GM21619 (cell line): ENCODE measurements at regions not wholly inside any gene's neighbourhood (a gene's known extent, or its start where the extent isn't known, plus 50 kb on each side); places are given as distances from the start of the nearest gene placed in this dataset.

ENCODE experiments used
- ATAC-seq: cut with Tn5 transposase; IDR thresholded peaks from one replicate; pipeline ENCODE4 v1.9.1; 2021; ENCODE audit not compliant: unreplicated experiment

- ATAC-seq: no peak
These were observed 242.0 kb downstream of the HS3ST3A1 start for GRCh38 chr17:13359774-13360173.

DNA sequence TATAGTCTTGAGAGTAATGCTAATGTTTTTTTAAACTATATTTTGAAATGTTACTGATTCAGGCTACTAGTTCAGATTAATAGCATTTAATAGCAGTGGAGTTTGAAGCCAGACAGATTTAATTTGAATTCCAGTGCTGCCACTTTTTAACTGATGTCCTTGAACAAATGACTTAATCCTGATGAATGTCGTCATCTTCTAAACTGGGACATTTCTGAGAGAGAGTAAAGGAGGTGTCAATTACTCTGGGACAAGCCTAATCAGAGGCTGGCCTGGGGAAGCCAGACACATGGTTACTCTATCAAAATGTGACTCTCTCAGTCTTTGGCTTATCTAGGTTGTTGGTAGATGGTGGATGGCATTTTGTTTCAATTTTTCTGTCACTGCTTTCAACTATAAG, 246.7 kb downstream of the HS3ST3A1 start:
- ATAC-seq: no peak

GRCh38 chr17:13353590-13353989, 248.1 kb downstream of the HS3ST3A1 start:
- no peak for ATAC-seq

DNA sequence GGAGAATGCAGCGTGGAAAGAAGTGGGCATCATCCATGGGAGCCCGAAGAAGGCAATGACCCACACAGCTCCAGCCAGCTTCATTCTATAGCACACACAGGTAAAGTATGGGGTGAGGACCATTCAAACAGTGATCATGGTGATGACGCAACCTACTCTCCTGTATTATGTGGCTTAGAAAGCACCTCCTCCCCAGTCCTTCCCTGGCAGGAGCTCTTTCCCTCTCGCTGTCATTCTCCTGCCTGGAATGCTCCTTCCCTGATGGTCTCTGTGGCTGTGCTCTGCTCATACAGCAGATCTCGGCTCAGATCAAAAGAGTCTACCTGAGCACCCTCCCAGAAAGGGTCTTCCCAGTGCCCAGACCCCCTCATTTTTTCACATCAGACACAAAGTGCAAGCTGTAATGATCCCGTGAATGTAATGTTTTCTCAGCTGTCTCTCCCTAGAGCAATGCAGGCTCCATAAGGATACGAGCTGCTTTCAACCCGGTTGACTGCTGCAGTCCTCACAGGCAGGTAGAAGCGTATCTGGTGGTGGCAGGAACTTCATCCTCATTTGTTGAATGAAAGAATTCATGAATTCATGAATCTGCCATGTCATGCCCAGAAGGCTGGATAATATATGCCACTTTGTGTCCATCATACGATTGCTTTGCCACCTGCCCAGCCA, 248.8 kb downstream of the HS3ST3A1 start:
- no peak for ATAC-seq

- no peak for ATAC-seq
These were observed 250.7 kb downstream of the HS3ST3A1 start for GRCh38 chr17:13351046-13351445.

DNA sequence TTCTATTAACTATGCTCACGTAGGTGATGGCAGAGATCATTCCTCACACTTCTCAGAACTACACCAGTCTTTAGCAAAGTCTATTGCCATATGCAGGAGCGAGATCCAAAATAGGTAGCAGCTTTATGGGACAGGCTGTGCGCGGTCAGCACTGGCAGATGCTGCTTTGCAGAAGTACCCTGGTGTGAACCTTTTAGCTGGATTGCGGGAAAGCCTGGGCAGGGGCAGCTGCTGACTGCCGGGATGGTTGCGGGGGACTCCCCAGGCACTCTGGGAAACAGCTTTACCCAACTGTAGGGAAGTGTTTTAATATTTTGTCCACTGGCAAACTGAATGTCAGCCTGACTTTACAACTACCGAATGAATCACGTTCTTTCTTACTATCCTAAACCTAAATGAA, 251.3 kb downstream of the HS3ST3A1 start:
- no peak for ATAC-seq

DNA sequence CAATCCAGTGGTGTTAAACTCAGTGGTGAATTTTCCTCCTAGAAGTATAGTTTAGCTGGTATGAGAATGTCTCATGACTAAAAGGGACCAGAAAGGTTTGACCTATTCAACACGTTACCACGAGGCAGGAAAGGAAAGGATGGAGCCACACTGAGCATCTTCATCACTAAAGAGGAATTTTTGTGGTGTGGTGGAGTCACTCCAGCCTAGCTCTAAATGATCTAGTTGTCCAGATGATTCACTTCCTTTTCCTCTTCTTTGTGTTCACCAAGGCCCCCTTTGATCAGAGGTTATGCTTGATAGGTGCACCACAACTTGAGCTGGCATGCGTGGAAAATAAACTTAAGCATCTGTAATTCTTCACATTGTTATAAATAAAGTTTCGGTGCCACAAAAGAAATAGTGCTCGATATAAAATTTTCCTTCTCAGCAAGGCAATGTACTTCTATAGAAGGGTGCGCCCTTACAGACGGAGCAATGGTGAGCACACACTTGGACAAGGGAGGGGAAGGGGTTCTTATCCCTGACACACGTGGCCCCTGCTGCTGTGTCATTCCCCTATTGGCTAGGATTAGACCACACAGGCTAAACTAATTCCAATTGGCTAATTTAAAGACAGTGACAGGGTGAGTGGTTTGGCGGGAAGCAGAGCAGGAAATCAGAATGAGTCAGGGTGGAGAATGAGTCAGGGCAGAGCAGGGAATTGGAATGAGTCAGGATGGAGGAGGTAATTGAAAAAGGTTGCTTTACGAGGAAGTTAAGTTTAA, 254.6 kb downstream of the HS3ST3A1 start:
- no peak for ATAC-seq

DNA sequence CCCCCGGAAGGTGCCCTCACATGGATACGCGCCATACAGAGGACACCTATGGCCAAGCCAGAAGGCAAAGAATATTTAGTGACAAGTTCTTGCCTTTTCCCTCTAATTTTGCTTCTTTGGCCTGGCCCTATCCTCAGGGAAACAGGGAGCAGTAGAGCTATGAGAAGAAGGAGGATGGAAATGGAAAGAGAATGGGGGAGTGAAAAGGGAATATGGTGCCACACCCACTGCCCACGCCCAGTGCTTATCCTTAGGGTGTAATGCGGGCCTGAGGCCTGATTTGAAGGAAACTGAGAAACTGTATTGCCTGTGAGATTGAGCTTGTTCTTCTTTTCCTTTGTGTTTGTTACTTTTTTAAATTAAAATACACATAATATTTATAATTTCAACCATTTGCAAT, 255.1 kb downstream of the HS3ST3A1 start:
- ATAC-seq: no peak

DNA sequence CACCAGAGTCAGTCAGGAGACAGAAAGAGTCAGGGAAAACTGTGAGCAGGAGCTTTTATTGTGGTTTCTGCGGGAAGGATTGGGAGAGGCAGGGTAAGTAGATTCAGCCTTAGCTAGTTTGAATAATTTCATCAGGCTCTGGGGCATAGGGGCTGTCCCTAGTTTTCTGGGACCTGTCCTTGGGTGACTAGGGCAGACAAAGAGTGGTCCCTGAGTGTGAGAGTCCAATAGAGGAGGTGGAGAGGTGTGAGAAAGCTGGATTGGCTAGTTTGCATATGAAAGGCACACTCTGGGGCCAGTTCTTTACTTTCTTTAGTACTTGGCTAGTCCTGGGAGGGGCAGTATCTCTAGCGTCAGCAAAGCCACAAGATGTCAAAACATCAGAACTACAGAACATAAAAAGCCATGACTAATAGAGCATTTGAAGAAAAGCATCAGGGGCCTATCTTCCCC, 255.6 kb downstream of the HS3ST3A1 start:
- no peak for ATAC-seq

- no peak for ATAC-seq
These were observed 263.3 kb downstream of the HS3ST3A1 start for GRCh38 chr17:13338421-13338820.

DNA sequence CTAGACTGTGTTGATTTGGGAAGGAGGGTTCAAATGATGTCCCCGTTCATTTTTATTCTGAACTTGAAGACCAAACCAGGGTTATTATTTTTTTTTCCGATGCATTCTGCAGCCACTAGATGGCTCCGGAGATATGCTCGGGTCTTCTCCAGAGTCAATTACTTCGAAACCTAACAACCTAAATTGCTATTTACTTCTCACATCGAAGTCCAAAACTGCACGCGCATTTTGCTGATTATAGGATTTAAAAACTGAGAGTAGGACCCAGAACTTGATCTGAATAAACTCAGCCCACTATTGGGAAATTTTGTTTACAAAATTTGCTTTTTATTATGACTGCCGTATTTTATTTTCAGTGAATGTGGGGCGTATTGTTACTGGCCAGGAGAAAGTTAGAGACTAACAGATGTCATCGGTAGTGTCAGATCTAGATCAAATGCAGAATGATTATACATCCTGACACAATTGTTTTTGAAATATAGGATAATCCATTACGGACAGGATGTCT, 263.8 kb downstream of the HS3ST3A1 start:
- no peak for ATAC-seq

- no peak for ATAC-seq
These were observed 264.6 kb downstream of the HS3ST3A1 start for GRCh38 chr17:13337151-13337550.

DNA sequence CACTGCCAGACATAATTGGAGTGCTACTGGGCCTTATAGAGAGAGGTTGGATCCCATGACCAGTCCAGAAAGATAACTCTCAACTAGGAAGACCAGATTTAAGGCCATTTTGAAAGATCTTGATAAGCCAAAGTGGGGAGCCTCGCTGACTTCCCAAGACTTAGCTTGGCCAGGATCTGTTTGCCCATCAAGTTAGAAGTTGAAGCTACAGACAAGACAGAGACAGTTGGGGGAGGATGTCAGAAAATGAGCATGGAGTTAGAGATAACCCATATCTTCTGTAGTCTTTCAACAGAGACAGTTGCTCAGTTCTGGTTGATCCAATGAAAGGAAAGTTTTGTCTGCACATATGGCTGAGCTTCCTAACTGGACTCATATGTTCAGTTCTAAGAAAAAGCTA, 267.4 kb downstream of the HS3ST3A1 start:
- no peak for ATAC-seq

GRCh38 chr17:13333661-13334060, 268.1 kb downstream of the HS3ST3A1 start:
- no peak for ATAC-seq

GRCh38 chr17:13332207-13332606, 269.5 kb downstream of the HS3ST3A1 start:
- no peak for ATAC-seq

GRCh38 chr17:13329421-13329820, 272.3 kb downstream of the HS3ST3A1 start:
- ATAC-seq: no peak

GRCh38 chr17:13323990-13324389, 277.7 kb downstream of the HS3ST3A1 start:
- ATAC-seq: no peak

- ATAC-seq: no peak
These were observed 279.6 kb downstream of the HS3ST3A1 start for GRCh38 chr17:13321951-13322701.

DNA sequence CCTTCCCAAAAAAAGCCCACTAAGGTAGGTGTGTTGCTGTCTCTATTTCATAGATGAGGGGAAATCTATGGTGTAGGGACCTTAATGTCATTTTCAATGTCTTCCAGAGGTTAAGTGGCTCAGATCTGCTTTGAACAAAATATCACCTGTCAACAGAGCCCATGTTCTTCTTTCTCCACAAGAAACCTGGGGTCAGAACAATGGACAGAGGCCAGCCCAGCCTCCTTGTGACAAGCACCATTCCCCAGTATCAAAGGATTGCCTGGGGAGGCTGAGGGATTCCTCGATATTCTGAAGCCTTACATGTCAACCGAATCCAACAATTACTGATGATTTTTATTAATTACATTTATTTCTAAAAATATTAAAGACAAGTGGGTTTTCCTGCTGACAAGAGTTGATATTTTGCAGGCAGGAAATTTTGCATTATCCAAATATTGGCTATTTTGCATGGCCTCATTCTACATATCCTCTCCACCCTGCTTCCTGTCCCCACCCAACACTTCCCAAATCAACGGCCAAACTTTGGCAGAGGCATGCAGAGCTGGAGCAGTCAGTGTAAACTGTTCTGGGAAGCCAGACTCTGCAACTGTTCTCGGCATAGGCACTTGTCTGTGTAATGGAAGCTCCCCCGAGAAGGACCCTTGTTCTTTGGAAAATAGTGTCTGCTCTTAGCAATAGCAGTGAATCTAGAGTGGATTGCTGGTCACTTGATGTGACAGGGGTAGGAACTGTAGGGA, 281.5 kb downstream of the HS3ST3A1 start:
- ATAC-seq: no peak

GRCh38 chr17:13316657-13317056, 285.1 kb downstream of the HS3ST3A1 start:
- ATAC-seq: no peak

DNA sequence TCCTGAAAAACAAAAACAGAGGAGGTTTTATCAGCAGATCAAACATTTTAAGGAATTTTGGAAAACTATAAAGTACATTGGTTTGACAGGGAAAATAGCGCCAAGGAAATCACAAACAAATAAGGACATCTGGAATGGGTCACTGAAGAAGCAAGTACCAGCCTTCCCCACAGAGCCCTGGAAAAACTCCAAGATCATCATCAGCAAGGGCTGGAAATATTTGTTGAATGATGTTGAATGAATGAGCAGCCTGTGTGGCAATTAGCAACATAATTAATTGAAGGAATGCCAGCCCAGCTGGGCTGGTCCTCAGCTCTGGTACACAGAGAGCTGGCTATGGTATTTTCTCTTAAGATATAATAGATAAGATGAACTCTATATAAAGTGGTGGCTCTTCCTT, 290.4 kb downstream of the HS3ST3A1 start:
- no peak for ATAC-seq
